ENCODE measurements at regions not wholly inside any gene's neighbourhood (a gene's known extent, or its start where the extent isn't known, plus 50 kb on each side); places are given as distances from the start of the nearest gene placed in this dataset.

DNA sequence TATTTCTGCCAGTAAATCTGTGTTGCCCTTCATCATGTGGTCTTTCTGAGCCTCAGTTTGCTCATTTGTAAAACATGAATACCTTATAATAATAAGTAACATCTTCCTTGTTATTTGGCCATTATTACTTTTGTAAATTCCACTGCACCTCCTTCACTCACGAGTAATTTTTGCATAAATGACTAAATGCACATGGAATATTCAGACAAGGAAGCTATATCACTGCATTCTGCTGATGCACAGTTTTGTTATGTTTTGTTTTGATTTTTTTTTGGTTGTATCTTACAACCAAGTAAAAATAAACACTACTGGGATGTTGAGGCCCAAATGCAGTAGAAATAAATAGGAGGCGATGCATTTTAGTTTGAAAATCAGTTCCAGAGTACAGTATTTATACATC lies 185.3 kb upstream of the POU3F3 start:
- no peak for TF ChIP-seq POLR2A (IDR thresholded peaks at IDR 0.05; ENCODE audit: low read length)
- TF ChIP-seq GATA1 (IDR thresholded peaks at IDR 0.05; ENCODE audit: low read depth, low read length): no peak
- no peak for DNase-seq

DNA sequence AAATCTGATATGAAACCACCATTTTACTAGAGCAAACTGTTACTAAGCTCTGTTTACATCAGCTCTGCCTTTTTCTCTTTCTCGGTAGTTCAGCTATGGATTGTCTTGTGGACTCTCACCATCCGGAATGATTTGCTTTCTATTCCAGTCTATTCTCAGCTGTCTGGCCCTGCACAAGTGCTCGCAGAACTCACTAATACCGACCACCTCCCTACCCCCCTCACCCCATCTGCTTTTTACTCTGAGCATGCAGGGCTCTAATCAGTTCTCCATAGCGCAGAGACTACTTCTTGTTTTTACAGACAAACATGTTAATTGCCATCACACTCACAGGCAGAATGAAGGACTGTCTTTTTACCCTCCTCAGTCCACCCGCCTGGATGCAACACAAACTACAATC lies 180.7 kb upstream of the POU3F3 start:
- no peak for DNase-seq
- TF ChIP-seq GATA1 (IDR thresholded peaks at IDR 0.05; ENCODE audit: low read depth, low read length) (no peak), POLR2A (IDR thresholded peaks at IDR 0.05; ENCODE audit: low read length) (no peak)

DNA sequence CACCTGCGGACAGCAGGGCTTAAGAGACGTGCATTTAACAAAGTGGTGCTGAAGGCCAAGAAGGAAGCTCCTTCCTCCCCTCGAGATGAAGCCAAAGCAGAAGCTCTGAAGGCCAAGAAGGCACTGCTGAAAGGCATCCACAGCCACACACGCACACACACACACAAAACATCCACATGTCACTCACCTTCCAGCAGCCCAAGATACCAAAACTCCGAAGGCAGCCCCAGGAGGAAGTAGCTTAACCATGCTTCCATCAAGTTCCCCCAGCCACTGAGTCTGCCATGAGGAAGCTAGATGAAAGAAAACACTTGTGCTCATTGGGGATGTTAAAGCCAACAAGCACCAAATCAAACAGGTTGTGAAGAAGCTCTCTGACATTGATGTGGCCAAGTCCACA lies 175.7 kb upstream of the POU3F3 start:
- no peak for TF ChIP-seq POLR2A (IDR thresholded peaks at IDR 0.05; ENCODE audit: low read length)
- no peak for TF ChIP-seq GATA1 (IDR thresholded peaks at IDR 0.05; ENCODE audit: low read depth, low read length)
- no peak for DNase-seq

DNA sequence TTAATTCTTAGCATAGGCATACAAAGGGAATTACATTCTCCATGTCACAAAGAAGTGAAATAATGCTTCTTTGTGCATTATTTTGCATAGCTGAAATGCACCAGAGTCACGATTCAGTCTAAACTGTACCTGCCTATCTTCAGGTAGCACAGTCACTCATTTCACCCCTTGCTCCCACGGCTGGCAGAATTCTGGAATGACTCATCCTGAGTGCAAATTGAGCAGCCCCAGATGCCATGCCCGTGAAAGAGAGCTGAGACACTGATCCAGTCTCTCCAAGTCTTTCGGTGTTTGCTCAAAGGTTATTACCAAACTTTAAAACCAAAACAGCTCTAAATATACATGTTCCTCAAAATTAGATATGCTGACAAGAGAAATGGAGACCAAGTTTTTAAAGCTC lies 168.3 kb upstream of the POU3F3 start:
- TF ChIP-seq POLR2A (IDR thresholded peaks at IDR 0.05; ENCODE audit: low read length): no peak
- TF ChIP-seq GATA1 (IDR thresholded peaks at IDR 0.05; ENCODE audit: low read depth, low read length): no peak
- no peak for DNase-seq

DNA sequence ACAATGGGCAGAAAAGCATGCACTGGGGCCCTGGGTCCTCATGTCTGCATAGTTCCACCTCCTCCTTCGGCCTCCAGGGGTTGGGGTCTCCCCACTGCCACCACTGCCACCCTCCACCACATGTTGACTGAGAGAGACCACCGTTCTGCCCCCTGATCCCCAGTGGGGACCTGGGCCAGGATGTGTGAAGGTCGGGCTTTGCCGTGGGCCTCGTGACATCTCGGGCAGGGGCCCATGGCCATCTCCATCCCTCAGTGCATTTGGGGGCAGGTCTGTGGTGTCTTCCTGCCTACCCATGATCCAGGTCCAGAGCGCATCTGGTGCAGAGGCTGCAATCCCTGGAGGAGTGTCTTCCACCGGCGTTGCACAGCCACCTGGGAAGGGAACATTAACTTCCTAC lies 166.8 kb upstream of the POU3F3 start:
- no peak for DNase-seq
- TF ChIP-seq POLR2A (IDR thresholded peaks at IDR 0.05; ENCODE audit: low read length) (no peak), GATA1 (IDR thresholded peaks at IDR 0.05; ENCODE audit: low read depth, low read length) (no peak)

DNA sequence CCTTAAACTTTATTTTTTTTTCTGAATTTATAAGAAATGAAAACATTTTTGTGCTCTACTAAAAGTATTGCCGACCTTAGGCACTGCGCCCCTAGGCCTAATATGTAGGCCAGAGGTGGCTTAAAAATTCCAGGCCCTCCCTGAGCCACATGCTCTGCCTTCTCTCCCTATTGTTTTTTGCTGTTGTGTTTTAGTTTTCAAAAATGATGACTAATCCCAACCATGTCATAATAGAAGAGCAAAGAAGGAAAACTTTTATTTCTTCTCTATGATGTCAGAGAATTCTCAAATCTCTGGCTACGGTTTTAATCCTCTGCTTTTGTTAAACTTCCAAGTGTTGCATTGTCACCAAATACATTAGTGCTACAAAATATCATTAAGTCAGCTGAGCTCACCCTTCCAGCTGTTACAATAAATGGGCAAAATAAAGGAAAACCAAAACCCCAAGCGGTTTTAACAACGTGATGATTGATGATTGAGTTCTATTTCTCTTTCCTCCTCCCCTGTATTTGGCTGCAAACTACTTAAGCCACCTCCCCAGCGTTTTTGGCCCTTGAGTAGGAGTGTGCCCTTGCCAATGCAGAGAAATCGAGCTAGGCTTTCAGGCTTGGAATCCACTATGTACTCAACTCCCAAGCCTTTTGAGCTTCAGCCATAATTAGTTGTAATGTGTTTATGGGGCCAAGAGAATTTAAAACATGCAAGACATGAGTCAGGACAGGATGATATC lies 163.5 kb upstream of the POU3F3 start:
- TF ChIP-seq POLR2A (IDR thresholded peaks at IDR 0.05; ENCODE audit: low read length): no peak
- TF ChIP-seq GATA1 (IDR thresholded peaks at IDR 0.05; ENCODE audit: low read depth, low read length): no peak
- no peak for DNase-seq

DNA sequence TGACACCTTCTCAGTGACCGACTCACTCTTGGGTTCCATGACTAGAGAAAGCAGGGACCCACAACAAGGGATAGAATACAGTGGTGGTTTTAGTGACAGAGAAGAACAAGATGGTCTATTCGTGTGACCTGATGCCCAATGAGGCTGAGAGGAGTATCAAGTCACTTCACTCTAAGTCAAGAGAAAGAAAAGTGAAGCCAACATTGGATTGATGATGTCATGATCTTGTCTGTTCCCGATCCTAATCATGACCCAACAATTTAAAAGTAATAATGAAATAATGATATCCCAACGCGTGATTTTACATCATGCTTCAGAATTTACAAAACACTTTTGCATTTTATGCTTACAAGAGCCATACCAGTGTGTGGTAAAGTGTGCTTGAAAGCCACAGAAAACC lies 155.6 kb upstream of the POU3F3 start:
- DNase-seq: no peak
- TF ChIP-seq POLR2A (IDR thresholded peaks at IDR 0.05; ENCODE audit: low read length): no peak
- no peak for TF ChIP-seq GATA1 (IDR thresholded peaks at IDR 0.05; ENCODE audit: low read depth, low read length)

DNA sequence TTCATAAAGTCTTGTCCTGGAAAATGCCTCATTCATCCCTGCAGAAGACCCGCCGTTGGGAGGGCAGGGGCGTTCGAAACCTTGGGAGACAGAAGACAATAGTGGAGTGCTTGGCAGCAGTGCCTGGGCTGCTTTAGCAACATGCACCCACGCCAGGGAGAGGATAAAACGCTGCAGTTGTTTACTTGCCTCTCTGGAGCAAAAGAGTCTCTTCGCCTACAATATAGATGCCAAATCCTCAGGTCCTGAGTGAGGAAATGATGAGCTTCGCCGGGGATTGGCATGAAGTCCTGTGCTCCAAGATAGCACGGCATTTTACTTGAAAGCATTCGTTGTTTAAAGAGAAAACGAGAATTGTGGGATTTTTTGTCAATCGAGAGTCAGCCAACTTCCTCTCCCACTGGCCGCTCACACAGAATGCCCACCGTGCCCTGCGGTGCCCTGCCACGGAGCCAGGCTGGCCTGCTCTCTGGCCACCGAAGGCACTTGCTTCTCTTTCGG lies 152.5 kb upstream of the POU3F3 start:
- DNase-seq: no peak
- TF ChIP-seq POLR2A (IDR thresholded peaks at IDR 0.05; ENCODE audit: low read length): no peak
- TF ChIP-seq GATA1 (IDR thresholded peaks at IDR 0.05; ENCODE audit: low read depth, low read length): no peak

DNA sequence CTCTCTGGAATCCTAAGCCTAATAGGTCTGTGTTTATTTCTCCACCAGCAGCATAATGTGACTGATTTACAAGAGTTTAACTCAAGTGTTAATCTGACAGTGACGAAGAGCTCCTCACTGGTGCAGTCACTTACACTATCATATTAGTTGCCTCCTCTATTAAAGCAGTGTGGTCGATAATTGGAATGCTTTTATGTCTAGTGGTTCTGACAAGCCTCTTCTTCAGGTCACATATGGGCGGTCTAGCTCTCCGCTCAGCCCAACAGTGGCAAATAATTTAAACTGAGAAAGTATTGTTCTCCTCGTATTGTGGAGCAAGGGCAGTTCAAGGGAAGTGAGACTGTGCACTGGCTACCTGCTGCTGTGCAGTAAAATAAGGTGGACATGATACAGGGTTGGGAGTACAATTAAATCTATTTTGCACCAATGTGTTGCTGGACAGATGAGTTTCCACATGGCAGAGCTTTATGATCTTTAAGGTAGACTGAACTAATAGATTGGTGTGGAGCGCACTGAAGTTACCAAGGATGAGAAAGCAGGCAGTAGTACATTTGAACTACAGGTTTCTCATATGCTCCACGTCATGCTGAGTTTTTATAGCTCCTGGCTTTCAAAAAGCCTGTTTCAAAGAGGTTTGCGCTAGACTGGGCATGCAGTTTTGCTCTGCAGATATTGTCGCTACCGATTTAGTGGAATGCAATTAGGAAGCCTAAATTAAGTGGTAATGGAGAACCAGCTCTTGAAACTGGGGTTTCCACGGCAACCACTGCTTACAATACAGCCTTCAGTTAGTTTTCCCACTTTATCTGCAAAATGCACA lies 151.7 kb upstream of the POU3F3 start:
- TF ChIP-seq GATA1 (IDR thresholded peaks at IDR 0.05; ENCODE audit: low read depth, low read length) (no peak), POLR2A (IDR thresholded peaks at IDR 0.05; ENCODE audit: low read length) (no peak)
- no peak for DNase-seq

DNA sequence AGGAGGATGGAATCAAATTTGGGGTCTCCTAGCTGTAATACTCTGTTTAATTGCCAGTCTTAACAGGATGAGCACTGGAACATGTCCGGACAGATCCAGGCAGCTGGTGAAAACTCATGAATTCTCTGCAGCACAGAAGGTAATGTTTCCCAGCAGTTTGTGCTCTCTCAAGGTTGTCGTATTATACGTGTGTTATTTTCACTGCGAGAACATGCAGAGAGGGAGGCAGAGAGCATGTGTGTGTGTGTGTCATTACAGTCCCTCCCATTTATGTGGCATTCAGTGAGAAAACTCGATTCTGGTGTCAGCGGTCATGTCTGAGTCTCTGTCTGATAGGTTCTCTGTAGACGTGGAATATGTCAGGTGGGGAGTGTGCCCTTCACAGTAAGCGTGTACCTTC lies 150.2 kb upstream of the POU3F3 start:
- TF ChIP-seq POLR2A (IDR thresholded peaks at IDR 0.05; ENCODE audit: low read length) (no peak), GATA1 (IDR thresholded peaks at IDR 0.05; ENCODE audit: low read depth, low read length) (no peak)
- DNase-seq: no peak

DNA sequence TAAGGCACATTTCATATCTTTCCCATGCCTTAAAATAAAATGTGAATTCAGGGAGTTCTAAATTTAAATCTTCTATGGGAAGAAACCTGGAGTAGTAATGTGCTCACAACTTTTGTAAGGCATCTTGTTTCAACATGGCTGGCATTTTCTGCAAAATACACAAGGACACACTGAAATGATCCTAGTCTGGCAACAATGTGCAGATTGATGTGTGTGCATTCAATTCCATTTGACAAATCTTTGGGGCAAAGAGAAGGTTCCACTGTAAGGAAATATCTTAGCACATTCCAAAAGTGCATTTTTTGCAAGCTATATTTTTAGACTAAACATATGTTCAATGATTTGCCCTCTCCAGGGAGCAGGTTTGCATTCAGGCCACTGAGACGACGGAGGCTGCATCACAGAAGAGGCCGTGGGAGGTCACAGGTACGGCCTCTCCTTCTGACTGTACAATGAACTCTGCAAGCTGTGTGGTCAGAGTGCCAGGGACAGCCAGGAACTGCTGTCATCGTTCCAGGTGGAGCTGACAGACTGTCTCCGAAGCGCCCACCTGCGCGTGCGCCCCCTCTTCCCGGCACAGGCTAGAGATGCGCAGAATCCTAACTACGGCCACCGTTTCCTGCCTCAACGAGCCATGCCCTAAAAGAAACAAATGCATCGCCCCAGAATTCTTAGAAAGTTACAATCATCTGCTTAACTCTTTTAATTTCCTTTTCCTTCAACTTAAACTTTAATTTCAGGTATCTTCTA lies 149.2 kb upstream of the POU3F3 start:
- DNase-seq: no peak
- no peak for TF ChIP-seq POLR2A (IDR thresholded peaks at IDR 0.05; ENCODE audit: low read length)
- no peak for TF ChIP-seq GATA1 (IDR thresholded peaks at IDR 0.05; ENCODE audit: low read depth, low read length)

DNA sequence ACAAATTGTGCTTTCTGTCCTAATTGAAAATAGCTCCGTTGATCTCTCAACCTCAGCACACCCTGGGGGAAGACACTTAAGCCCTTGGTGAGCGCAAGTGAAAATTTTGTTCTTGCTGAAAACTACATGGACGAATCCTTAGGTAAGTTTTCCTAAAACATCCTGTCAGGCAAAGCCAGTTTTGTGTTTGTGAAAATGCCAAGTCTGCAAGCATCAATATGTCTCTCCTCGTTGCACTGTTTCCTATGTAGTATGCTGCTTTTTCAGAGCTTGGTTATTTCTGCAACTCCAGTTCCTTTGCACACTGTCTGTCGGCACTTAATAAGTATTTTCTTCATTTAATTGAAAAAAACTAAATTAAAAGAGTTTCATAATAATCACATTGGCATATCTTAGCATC lies 146.9 kb upstream of the POU3F3 start:
- TF ChIP-seq GATA1 (IDR thresholded peaks at IDR 0.05; ENCODE audit: low read depth, low read length) (no peak), POLR2A (IDR thresholded peaks at IDR 0.05; ENCODE audit: low read length) (no peak)
- no peak for DNase-seq

DNA sequence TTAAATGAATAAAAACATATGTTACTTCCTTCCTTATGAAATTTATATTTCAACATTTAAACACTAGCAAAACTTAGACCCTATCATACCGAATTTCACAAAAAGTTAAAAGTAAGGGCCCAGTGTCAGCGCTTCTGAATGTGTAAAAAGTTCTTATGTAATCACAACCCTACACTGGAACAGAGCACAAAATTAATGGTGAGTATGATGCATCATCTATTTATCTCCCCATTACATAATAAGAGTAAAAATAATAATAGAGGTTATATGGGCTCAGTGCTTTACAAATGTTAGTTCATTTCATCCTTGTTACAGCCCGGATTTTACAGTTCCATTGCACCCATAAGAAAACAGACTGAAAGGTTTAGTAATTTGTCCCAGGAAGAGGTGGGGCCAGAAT lies 144.9 kb upstream of the POU3F3 start:
- DNase-seq: no peak
- TF ChIP-seq POLR2A (IDR thresholded peaks at IDR 0.05; ENCODE audit: low read length) (no peak), GATA1 (IDR thresholded peaks at IDR 0.05; ENCODE audit: low read depth, low read length) (no peak)

DNA sequence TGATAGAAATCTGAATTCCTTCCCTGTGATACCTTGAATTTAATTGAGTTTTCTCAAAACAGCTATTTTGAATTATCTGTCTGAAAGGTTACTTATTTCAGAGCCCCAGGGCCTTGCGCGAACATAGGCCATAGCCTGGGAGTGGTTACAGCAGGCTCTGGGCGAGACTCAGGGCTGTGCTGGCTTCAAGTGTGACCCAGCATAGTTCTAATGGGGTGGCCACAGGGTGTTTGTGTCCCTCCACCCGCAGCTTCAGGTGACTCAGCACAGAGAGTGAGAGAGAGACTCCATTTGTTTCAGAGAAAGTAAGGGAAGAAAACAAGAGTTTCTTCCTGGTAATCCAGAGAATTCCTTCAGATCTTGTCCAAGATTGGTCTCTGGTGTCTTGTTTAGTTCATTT lies 137.9 kb upstream of the POU3F3 start:
- no peak for DNase-seq

More for the DNA sequence above, 137.9 kb upstream of the POU3F3 start:
- no peak for TF ChIP-seq POLR2A (IDR thresholded peaks at IDR 0.05; ENCODE audit: low read length)
- TF ChIP-seq GATA1 (IDR thresholded peaks at IDR 0.05; ENCODE audit: low read depth, low read length): no peak
